OCI-LY7 (cell line): ENCODE measurements at regions not wholly inside any gene's neighbourhood (a gene's known extent, or its start where the extent isn't known, plus 50 kb on each side); places are given as distances from the start of the nearest gene placed in this dataset.

ENCODE experiments used
- BruUV-seq: library from RNA; stranded (reverse); fragments of 400-500 nt; replicated peaks from 2 replicates; lab custom pipeline; 2021; lab: Mats Ljungman, UMichigan
- CTCF ChIA-PET: fragments of 300-600 bp; sonication (Branson Sonifier 250); formaldehyde crosslinking; loops from one replicate; lab custom pipeline; 2022; ENCODE audit warnings: antibody characterized with exemption; ENCODE audit not compliant: unreplicated experiment; lab: Charles Lee
- POLR2A ChIA-PET: fragments of 300-600 bp; sonication (Branson Sonifier 250); formaldehyde crosslinking; loops from one replicate; lab custom pipeline; 2022; ENCODE audit warnings: antibody characterized with exemption; lab: Charles Lee
- DNase-seq: peaks from one replicate; pipeline ENCODE4 v3.0.0-alpha.2; 2015; ENCODE audit warnings: low spot score
- H2AFZ ChIP-seq: fragments of 200-600 bp; sonication (generic), shearing (Covaris generic); 2 replicates; pipeline ENCODE4 v1.6.1; 2014; ENCODE audit warnings: mild to moderate bottlenecking, antibody characterized with exemption, low read length, moderate library complexity
- H3K27ac ChIP-seq: fragments of 200-600 bp; sonication (generic); 2 replicates; pipeline ENCODE4 v1.5.1; 2014; ENCODE audit warnings: mixed run types, low read depth, mild to moderate bottlenecking, moderate library complexity, low read length, inconsistent platforms; ENCODE audit not compliant: poor library complexity, severe bottlenecking
- H3K36me3 ChIP-seq: fragments of 200-600 bp; sonication (generic); 2 replicates; pipeline ENCODE4 v1.6.1; 2014; ENCODE audit warnings: mild to moderate bottlenecking, antibody characterized with exemption, low read length, moderate library complexity, mixed read lengths; ENCODE audit not compliant: insufficient read depth
- H3K4me1 ChIP-seq: fragments of 200-600 bp; sonication (generic); 2 replicates; pipeline ENCODE4 v1.5.1; 2014; ENCODE audit warnings: mild to moderate bottlenecking, low read length; ENCODE audit not compliant: insufficient read depth, poor library complexity, severe bottlenecking
- H3K4me2 ChIP-seq: fragments of 200-600 bp; sonication (generic); 2 replicates; pipeline ENCODE4 v1.6.1; 2014; ENCODE audit warnings: mild to moderate bottlenecking, low read length
- H3K4me3 ChIP-seq: fragments of 200-600 bp; sonication (generic); 2 replicates; pipeline ENCODE4 v1.5.1; 2014; ENCODE audit warnings: mild to moderate bottlenecking, low read depth, low read length; ENCODE audit not compliant: poor library complexity, severe bottlenecking
- H3K79me2 ChIP-seq: fragments of 200-600 bp; sonication (generic); 2 replicates; pipeline ENCODE4 v1.6.1; 2016; ENCODE audit warnings: low read depth, mild to moderate bottlenecking, low read length, moderate library complexity, mixed read lengths; ENCODE audit not compliant: insufficient read depth
- H3K9me2 ChIP-seq: fragments of 200-600 bp; sonication (generic); 2 replicates; pipeline ENCODE4 v1.6.1; 2016; ENCODE audit warnings: mild to moderate bottlenecking, low read length, mixed read lengths; ENCODE audit not compliant: insufficient read depth
- H3K9me3 ChIP-seq: fragments of 200-600 bp; sonication (generic); 2 replicates; pipeline ENCODE4 v1.6.1; 2014; ENCODE audit warnings: mild to moderate bottlenecking, mixed run types, low read length, mixed read lengths
- H4K20me1 ChIP-seq: fragments of 200-600 bp; sonication (generic); 2 replicates; pipeline ENCODE4 v1.6.1; 2014; ENCODE audit warnings: mild to moderate bottlenecking, antibody characterized with exemption, low read length, moderate library complexity, mixed read lengths; ENCODE audit not compliant: insufficient read depth
- CTCF ChIP-seq: fragments of 200-600 bp; sonication (generic); conservative IDR thresholded peaks from 2 replicates; pipeline ENCODE4 v1.5.1; 2014; ENCODE audit warnings: mild to moderate bottlenecking, antibody characterized with exemption, low read length, moderate library complexity, mixed read lengths
- EZH2phosphoT487 ChIP-seq: fragments of 200-600 bp; sonication (generic); IDR thresholded peaks from 2 replicates; pipeline ENCODE4 v1.6.1; 2018; ENCODE audit warnings: low read depth, borderline replicate concordance, mild to moderate bottlenecking, mixed run types, antibody characterized with exemption, low read length, moderate library complexity, mixed read lengths
- intact Hi-C: fragments of 100-400 bp; cut with micrococcal nuclease; formaldehyde crosslinking; loops from one replicate; pipeline ENCODE4 v1.10.0; 2022; ENCODE audit not compliant: unreplicated experiment

GRCh38 chr10:21217748-21218367 is 307.6 kb downstream of the SKIDA1 start:
- Histone ChIP-seq H3K79me2 (no peaks in the 10 kb centered on the region), H3K9me2 (no peaks in the 10 kb centered on the region), H3K9me3 (no peaks in the 10 kb centered on the region), H2AFZ (no peak overlapping the region), H3K4me2 (no peak overlapping the region), H4K20me1 (no peaks in the 10 kb centered on the region), H3K4me3 (no peak overlapping the region), H3K27ac (no peak overlapping the region), H3K36me3 (no peaks in the 10 kb centered on the region), H3K4me1 (no peaks in the 10 kb centered on the region)
- no TSS peak for BruUV-seq
- intact Hi-C loops = no loop called here
- no peak for DNase-seq
- no peak for TF ChIP-seq CTCF
- no peak for TF ChIP-seq EZH2phosphoT487
- ChIA-PET POLR2A (interaction anchor here (0.5 kb wide), 1 partner anchor 1750 kb away, joined by 4 read pairs; no protein-coding TSS in a partner anchor), CTCF (no interaction called here)

- Histone ChIP-seq H4K20me1 (no peaks in the 10 kb centered on the region), H3K4me3 (no peak overlapping the region), H3K79me2 (no peaks in the 10 kb centered on the region), H3K36me3 (no peaks in the 10 kb centered on the region), H3K9me3 (no peaks in the 10 kb centered on the region), H2AFZ (no peak overlapping the region), H3K4me1 (no peaks in the 10 kb centered on the region), H3K27ac (no peak overlapping the region), H3K4me2 (no peak overlapping the region), H3K9me2 (no peaks in the 10 kb centered on the region)
- intact Hi-C loops = no loop called here
- ChIA-PET POLR2A (interaction anchor here (0.5 kb wide), 1 partner anchor 1749 kb away, joined by 4 read pairs; no protein-coding TSS in a partner anchor), CTCF (no interaction called here)
- TF ChIP-seq CTCF = no peak
- TF ChIP-seq EZH2phosphoT487 = no peak
- BruUV-seq = no TSS peak
- DNase-seq = no peak
Measured at GRCh38 chr10:21217107-21217506, 308.4 kb downstream of the SKIDA1 start.

- TF ChIP-seq EZH2phosphoT487 (no peak), CTCF (no peak)
- Histone ChIP-seq H3K79me2 (no peaks in the 10 kb centered on the region), H2AFZ (no peak overlapping the region), H4K20me1 (no peaks in the 10 kb centered on the region), H3K4me3 (no peak overlapping the region), H3K4me2 (no peak overlapping the region), H3K27ac (no peak overlapping the region), H3K36me3 (no peaks in the 10 kb centered on the region), H3K9me3 (no peaks in the 10 kb centered on the region), H3K4me1 (no peaks in the 10 kb centered on the region), H3K9me2 (no peaks in the 10 kb centered on the region)
- no TSS peak for BruUV-seq
- POLR2A ChIA-PET = interaction anchor here (0.6 kb wide), 1 partner anchor 460 kb away, joined by 3 read pairs; no protein-coding TSS in a partner anchor
- intact Hi-C loops = no loop called here
- CTCF ChIA-PET = no interaction called here
- DNase-seq = no peak
Measured at GRCh38 chr10:21214329-21214728, 311.2 kb downstream of the SKIDA1 start.
